Cardiac muscle cell (in vitro differentiated cells and primary cell): ENCODE measurements at regions not wholly inside any gene's neighbourhood (a gene's known extent, or its start where the extent isn't known, plus 50 kb on each side); places are given as distances from the start of the nearest gene placed in this dataset.
A peak's percentile ranks its signal among the peaks of the same experiment; 100 is the strongest.

Experiments used
- DNase-seq, 2 donors: peaks; one replicate each; pipeline versions ENCODE4 v3.0.0 to v3.0.0-alpha.2; 2010 to 2017; ENCODE audit warnings: low read depth in 1 of 2, low spot score in 1 of 2
- H3K27ac ChIP-seq: fragments of 200-600 bp; sonication (generic); 2 replicates; pipeline ENCODE4 v1.5.1; 2016
- H3K27me3 ChIP-seq: fragments of 200-600 bp; sonication (generic); 2 replicates; pipeline ENCODE4 v1.6.0; 2016; ENCODE audit warnings: control low read depth
- H3K36me3 ChIP-seq: fragments of 200-600 bp; sonication (generic); 2 replicates; pipeline ENCODE4 v1.5.1; 2016; ENCODE audit warnings: control low read depth
- H3K4me1 ChIP-seq: fragments of 200-600 bp; sonication (generic); 2 replicates; pipeline ENCODE4 v1.8.1; 2017; ENCODE audit warnings: low read depth, mild to moderate bottlenecking, mixed run types
- H3K4me3 ChIP-seq: fragments of 200-600 bp; sonication (generic); 2 replicates; pipeline ENCODE4 v1.5.1; 2016; ENCODE audit warnings: mild to moderate bottlenecking
- H3K9me3 ChIP-seq: fragments of 200-600 bp; sonication (generic); 2 replicates; pipeline ENCODE4 v1.5.1; 2017; ENCODE audit warnings: low read depth, mild to moderate bottlenecking, control low read depth
- CTCF ChIP-seq: IDR thresholded peaks from 2 replicates; pipeline ENCODE4 v1.5.1; 2012; ENCODE audit warnings: low read depth, mild to moderate bottlenecking, low read length

DNA sequence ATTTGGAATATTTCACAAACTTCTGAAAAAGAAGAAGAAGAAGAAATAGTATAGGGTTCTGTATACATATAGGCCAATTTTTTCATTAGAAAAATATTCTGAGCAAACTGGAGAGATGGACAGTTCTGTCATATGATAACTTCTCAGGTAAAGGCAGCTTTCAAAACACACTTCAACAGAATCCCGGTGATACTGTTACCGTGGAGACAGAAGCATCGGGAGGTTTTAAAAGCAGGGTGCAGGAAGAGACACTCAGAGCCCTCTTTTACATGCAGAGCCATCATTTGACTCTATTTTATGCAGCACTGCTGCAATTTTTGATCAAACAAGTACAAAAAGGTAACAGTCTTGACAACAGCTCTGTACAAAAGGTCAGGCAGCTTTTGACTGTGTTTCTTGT, 1785.4 kb downstream of the LRRC4C start:
- no peak for TF ChIP-seq CTCF
- no peak overlapping the region for H3K27ac ChIP-seq

DNA sequence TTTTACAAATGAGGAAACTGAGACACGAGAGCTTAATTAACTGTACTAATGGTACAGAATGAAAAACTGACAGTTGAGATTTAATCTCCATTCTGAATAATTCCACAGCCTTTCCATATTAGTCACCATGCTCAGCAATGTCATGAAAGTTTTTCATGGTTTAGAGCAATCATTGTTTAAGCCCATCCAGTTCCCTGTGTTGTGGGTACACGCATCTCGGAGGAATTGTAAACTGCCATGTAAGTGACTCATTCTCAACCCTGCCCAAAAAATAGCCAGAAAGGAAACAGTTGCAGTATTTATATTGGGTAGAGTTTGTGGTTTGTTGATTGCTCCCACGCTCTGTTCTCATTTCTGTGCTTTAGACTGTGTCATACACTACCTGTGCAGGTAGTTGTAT, 1790.8 kb downstream of the LRRC4C start:
- Histone ChIP-seq H3K4me3 (no peak overlapping the region), H3K27me3 (no peaks in the 10 kb centered on the region), H3K4me1 (no peaks in the 10 kb centered on the region), H3K36me3 (no peaks in the 10 kb centered on the region), H3K27ac (no peak overlapping the region), H3K9me3 (no peaks in the 10 kb centered on the region)
- no peak for TF ChIP-seq CTCF
- DNase-seq, result no peak

More for the DNA sequence above, 1785.4 kb downstream of the LRRC4C start:
- Histone ChIP-seq H3K9me3 (no peaks in the 10 kb centered on the region), H3K36me3 (no peaks in the 10 kb centered on the region), H3K4me3 (no peak overlapping the region), H3K27me3 (no peaks in the 10 kb centered on the region), H3K4me1 (no peaks in the 10 kb centered on the region)
- DNase-seq, result no peak

GRCh38 chr11:39664023-39664422, 1795.4 kb downstream of the LRRC4C start:
- Histone ChIP-seq H3K4me3 (no peak overlapping the region), H3K27ac (no peak overlapping the region), H3K4me1 (no peaks in the 10 kb centered on the region), H3K36me3 (no peaks in the 10 kb centered on the region), H3K9me3 (no peaks in the 10 kb centered on the region), H3K27me3 (no peaks in the 10 kb centered on the region)
- no peak for TF ChIP-seq CTCF
- no peak for DNase-seq

DNA sequence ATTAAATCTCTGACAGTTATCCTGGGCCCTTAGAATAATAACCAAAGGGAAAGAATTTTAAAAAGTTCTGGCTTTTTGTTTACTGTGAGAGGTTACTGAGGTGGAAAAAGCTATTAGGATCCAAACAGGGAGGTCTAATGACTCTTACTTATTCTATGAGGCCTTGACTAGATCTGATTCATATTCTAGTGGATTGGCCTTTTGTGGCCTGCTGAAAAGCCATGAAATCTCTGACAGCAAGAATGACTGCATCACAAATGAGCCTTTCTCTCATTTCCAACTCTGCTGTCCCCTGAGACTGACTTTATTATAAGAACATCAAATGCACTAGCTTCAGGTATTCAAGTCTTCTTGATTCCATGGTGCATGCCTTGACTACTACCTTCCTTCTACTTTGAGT, 1797.6 kb downstream of the LRRC4C start:
- no peak overlapping the region for H3K4me3 ChIP-seq
- H3K36me3 ChIP-seq, result no peaks in the 10 kb centered on the region
- H3K9me3 ChIP-seq, result no peaks in the 10 kb centered on the region
- no peaks in the 10 kb centered on the region for H3K27me3 ChIP-seq
- TF ChIP-seq CTCF, result no peak
- DNase-seq, result no peak
- no peak overlapping the region for H3K27ac ChIP-seq
- no peaks in the 10 kb centered on the region for H3K4me1 ChIP-seq

DNA sequence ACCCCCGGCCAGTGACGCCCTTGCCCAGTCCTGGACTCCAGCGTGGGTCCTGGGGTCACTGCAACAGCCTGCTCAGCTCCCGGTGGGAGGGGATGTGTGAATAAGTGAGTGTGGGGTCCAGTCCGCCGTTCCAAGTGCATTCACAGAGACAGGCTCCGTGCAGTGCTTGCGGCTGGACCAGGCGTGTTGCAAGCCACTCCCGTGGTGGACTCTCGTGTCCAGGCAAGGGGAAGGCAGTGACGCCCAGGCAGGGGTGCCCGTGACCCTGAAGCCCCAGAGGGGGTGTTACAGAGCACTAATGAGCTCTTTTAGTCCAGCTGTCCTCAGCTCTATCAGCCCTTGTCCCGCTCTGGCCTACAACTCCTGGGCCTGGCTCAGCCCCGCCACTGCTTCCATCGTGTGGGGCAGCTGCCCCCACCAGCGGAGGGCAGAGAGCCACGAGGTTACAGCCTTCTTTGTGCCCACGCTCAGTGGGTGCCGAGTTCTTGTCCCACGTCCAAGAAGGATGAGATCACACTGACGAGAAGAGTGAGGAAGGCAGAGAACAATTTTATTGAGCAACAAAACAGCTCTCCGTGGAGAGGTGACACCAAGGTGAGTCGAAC, 1807.5 kb downstream of the LRRC4C start:
- Histone ChIP-seq H3K4me1 (no peaks in the 10 kb centered on the region), H3K27ac (no peak overlapping the region), H3K27me3 (no peaks in the 10 kb centered on the region), H3K9me3 (no peaks in the 10 kb centered on the region), H3K36me3 (no peaks in the 10 kb centered on the region), H3K4me3 (no peak overlapping the region)
- TF ChIP-seq CTCF, result no peak
- no peak for DNase-seq

- no peak overlapping the region for H3K27ac ChIP-seq
- no peaks in the 10 kb centered on the region for H3K9me3 ChIP-seq
- no peaks in the 10 kb centered on the region for H3K36me3 ChIP-seq
- H3K4me1 ChIP-seq, result no peaks in the 10 kb centered on the region
- H3K27me3 ChIP-seq, result no peaks in the 10 kb centered on the region
- H3K4me3 ChIP-seq, result no peak overlapping the region
- no peak for TF ChIP-seq CTCF
- peak in 1 of 2 donors; percentile 46 for DNase-seq
These were observed 1817.7 kb downstream of the LRRC4C start for GRCh38 chr11:39641751-39642150.
